ENCODE measurements at regions not wholly inside any gene's neighbourhood (a gene's known extent, or its start where the extent isn't known, plus 50 kb on each side); places are given as distances from the start of the nearest gene placed in this dataset.

DNA sequence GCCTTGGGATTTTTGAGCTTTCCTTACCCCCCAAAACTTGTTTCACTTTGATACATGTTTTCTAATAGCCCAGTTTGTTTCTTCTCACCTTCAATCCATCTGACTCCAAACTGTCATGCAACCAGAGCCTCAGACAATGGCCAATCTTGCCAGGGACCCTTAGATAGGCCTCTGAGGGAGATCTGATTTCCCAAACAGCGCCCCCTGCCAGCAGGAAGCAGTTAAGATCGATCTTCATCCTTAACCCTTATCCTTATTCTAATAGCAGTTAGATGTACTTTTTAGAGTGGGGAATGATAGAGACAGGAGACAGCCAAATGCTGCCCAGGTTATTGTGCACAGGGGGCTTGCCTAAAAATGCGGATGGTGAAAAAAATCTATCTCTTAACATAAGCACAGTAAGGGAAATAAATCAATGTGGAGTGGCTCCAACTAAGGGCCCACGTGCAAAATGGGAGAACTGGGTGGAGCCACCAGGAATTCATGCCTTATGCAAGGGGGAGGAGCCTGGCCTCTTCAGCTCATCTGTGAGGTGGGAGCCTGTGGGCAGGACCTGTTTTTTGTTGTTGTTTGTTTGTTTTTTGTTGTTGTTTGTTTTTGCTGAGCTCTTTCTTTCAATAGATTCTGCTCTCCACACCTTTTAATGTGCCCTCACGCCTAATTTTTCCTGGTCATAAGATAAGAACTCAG, 833.6 kb upstream of the AGA start:
- peak; percentile 5 for DNase-seq (ENCODE audit: low spot score)

DNA sequence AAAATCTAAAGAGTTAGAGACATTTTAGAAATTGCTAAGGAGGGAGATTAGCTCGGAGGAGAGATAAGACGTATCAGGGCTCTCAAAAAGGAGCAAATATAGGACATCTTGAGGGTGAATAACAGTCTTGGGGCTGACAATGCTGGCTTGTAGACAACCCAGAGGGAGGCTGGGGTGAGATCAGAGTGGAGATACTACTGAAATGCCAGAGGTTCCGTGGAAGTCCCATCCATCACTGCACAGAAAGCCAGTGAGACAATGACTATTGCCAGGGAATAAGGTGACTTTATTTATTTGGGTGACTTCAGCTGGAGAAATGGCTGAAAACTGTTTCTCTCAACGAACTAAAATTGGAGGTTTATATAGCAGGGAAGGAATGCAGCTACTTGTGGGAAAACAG, 838.1 kb upstream of the AGA start:
- no peak for DNase-seq (ENCODE audit: low spot score)

DNA sequence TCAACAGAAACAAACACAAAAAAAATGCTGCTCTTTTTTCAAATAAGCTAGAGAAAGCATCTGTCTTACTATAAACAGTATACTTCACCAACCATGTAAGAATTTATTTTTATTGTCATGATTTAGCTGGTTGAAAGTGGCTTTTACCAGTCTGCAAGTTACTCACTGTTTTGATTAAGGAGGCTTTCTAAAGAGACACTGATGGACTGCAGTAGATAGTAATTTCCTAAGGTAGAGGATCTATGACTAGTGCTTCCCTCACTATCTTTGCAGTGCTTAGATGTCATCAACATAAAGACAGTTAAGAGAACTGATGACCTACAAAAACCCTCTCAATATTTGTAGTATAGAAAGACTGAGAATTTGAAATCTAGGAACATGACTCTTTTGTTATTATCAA, 846.2 kb upstream of the AGA start:
- DNase-seq (ENCODE audit: low spot score) = no peak

DNA sequence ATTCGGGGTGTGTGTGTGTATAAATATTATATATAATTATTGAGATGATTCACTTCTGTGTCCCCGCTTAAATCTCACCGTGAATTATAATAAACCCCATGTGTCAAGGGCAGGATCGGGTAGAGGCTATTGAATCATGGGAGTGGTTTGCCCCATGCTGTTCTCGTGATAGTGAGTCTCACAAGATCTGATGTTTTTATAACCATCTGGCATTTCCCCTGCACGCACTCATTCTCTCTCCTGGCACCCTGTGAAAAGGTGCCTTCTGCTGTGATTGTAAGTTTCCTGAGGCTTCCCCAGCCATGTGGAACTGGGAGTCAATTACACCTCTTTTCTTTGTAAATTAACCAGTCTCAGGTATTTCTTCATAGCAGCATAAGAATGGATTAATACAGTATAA, 851.4 kb upstream of the AGA start:
- no peak for DNase-seq (ENCODE audit: low spot score)

DNA sequence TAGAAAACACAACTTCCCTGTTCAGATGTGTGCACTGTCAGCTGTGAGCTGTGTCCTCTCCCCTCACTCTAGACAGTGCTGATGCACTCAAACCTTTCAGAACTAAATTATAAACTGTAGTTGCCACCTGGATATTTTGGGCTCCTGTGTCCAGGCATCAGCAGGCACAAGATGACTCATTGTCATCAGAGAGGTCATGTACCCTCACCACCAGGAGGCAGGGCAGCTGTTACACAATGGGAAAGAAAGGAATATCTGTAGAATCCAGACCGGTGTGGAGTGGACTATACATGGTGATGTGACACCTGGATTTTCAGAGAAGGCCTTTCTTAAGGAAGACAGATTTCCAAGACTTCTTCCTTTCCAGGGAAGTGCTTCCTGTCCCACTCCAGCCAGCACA, 854.4 kb upstream of the AGA start:
- no peak for DNase-seq (ENCODE audit: low spot score)

DNA sequence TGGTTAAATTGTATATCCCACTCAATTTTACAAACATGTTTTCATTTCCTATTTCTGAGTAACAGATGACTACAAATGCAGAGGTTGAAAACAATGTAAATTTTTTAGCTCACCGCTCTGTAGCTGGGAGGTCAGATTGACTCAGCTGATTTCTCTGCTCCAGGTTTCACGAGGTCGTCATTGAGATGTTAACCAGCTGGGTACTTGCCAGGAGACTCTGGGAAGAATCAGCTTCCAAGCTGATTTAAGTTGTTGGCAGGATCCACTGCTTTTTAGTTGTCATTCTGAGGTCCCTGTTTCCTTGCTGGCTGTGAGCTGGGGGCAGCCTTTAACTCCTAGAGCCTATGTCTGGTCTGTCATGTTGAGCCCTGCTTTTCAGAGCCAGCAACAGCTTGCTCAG, 864.3 kb upstream of the AGA start:
- no peak for DNase-seq (ENCODE audit: low spot score)

DNA sequence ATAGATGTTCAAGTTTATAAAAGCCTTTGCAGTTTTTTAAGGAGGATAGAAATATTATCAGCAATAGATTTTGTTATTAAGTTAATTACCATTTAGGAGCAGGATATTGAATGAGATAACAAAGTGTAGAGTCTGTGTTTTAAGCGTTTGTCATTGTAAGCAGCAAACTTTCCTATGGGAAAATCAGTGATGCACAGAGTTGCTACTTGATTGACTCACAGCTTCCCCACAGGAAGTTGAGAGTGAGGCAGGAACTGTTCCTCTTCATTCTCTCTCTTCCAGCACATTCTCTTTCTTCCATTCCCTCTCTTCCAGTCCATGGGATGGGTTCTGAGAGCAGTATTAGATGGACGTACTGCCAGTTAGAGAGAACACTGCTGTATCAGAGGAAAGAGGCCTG, 867.7 kb upstream of the AGA start:
- DNase-seq (ENCODE audit: low spot score) = no peak

DNA sequence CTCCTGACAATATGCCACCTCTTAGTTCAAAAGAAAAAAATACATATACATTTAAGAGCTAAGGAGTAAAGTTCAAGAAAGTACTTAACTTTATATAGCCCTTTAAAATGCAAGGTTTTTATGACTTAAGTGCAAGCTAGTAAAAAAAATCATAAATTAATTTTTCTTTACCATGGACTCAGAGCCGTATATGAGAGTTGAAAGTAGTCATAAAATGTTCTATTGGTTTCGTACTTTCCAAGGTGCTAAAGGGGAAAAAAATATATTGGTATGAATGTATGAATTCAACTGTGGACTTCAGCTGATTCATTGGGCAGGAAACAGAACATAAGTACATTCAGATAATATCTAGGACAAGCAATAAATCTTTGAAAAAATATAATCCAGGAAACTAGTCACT, 869.8 kb upstream of the AGA start:
- no peak for DNase-seq (ENCODE audit: low spot score)

DNA sequence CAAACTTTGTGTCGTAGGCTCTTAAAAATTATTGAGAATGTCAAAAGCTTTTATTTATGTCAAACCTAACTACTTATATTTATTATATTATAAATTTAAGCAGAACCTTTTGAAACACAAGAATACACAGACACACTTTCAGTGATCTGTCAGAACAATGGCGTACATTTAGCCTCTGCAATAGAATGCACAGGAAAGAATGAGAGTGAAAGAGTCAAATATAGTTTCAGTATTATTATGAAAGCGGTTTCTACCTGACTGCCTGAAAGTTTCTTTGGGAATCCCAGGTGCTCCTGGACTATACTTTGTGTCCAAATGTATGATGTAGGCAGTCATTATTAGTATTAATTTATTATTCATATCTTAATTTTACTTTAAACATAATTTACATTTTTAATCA, 872.0 kb upstream of the AGA start:
- DNase-seq (ENCODE audit: low spot score) = no peak

DNA sequence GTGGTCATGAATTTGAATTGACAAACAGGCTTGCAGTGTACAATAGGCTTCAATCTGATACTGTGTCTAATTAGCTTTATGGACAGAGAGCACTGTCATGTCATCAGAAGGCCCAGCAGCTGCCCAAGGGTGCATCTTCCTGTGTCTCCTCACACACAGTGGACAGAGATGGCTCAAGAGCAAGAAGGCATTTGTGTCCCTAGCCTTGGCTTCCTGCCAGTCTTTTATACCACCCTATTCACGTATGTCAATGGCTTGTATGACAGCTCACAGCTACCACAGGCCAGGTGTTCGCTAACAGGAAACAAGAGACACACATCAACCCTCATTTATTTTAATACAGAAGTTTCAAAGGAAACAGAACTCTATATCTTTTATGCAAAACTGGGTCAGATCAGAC, 874.0 kb upstream of the AGA start:
- DNase-seq (ENCODE audit: low spot score) = no peak

DNA sequence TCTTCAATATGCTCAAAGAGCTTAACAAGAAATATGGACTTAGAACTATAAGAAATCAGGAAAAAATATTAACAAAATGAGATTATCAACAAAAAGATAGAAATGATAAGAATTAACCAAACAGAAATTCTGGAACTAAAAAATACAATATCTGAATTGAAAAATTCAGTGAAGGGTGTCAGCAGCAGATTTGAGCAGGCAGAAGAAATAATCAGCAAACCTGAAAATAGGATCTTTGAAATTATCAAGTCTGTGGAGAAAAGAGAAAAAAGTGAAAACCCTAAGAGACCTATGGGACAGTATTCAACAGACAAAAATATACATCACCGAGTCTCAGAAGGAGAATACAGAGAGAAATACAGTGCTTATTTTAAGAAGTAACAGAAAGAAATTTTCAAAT, 877.8 kb upstream of the AGA start:
- DNase-seq (ENCODE audit: low spot score) = no peak

DNA sequence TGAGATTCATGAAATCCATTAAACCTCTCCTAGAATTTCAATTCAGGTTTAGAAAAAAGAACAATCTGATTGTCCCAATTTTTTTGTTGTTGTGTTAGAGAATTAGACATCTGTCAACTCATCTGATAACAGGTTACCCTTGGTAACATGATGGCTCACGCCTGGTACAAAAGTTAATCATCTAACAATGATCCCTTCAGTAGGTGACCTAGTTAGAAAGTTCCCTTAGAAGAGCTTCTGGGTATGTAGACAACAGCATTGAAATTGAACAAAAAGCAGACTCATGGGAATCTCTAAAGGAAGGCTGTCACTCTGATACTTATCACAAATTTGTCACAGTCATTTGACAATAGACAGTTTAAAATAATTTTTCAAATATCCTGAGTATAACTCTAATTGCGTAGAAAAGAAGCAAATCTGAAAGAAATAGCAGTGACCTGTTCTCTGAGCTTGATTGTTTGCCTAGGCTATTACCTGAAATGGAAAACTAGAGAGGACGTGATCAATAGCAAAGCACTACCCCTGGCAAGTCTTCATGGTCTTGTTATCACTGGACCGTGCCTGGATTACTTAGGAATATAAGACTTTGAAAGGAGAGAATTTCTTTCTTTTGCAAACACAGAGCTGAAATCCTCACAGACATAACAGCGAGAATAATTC, 880.4 kb upstream of the AGA start:
- DNase-seq (ENCODE audit: low spot score) = no peak

DNA sequence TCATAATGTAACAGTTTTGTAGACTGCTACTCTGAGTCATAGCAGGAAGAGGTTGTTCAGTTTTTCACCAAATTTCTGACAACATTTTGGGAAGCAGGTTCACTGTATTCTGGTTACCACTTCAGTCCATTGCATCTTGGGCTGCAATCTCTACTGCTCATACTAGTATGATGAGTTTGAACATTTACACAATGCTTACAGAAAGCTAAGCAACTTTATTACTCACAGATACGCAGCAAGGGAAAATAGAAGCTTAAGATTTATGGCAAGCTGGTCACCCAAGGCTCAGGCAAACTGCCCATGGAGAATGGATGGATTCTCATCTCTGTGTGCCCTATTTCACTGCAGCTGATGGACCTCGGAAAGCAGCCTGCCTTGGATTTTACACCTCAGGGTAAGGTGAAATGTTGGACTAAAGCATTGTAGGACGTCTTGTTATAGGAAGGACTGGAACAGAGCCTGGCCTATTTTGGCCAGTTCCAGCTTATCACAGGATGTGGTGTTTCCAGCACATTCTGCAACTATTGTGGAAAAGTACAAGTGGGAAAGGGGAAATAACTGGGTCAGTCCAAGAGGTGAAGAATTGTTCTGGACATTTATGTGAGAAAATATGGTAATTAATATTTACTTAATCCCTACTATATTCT, 887.1 kb upstream of the AGA start:
- DNase-seq (ENCODE audit: low spot score) = no peak

DNA sequence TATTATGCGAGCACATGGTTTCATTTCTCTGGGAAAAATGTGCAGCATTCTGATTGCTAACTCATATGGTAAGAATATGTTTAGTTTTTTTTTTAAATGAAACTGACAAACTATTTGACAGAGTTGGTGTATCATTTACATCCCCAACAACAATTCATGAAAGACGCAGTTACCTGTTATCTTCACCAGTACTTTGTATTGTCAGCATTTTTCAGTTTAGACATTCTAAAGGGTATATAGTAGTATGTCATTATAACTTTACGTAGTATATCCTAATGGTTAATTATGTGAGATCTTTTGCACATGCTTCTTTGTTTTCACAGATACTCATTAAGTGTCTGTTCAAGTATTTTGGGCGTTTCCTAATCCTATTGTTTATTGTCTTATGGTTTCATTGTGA, 891.1 kb upstream of the AGA start:
- DNase-seq (ENCODE audit: low spot score) = no peak

DNA sequence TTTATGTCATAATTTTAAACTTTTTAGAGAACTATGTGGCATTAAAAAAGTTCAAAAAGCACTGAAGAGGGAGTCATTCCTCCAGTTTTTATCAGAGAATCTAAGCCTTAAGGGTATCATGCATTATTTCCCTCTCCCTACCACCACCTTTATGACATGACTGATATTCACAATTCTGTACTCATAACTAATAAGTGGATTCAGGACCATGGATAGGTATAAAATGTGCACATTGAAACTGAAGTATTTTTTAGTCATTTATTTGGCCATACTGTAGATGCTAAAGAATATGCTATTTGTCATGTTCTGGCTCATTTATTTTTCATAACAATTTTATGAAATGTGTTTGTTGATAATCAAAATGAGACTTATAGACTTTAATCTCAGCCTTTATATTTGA, 897.5 kb upstream of the AGA start:
- no peak for DNase-seq (ENCODE audit: low spot score)

DNA sequence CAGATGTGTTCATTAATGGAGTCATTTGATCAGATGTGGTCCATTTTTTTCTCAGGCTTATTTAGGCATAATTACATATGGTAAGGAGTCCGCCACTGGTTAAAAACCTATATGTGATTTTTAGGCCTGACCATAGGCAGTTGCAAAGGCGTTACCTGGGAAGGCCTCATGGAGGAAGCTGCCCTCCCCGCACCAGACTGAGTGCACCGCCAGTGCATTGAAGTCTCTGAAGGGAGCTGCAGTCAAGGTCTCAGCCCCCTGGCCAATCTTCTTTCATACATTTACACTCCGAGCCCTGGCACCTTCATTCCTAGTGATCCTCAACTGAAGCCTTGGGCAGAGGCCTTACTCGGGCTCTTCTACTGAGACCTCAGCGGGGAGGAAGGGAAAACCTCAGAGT, 898.2 kb upstream of the AGA start:
- no peak for DNase-seq (ENCODE audit: low spot score)

DNA sequence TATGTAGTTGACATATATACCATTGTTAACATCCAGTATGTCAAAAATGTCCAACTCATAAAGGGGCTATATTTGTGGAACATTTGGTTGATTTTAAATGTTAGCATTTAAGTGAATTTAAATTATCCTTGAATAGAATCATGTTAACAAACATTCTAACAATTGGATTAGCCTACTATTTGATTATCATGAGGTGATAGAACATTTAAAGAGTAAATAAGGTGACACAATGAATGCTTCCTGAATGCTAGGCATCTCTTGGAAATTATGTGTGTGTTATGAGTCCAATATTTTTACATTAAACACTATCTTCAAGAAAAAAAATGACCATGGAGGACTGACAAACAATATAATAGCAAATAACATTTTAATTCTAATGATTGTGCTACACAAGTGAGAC, 901.9 kb upstream of the AGA start:
- DNase-seq (ENCODE audit: low spot score) = no peak

DNA sequence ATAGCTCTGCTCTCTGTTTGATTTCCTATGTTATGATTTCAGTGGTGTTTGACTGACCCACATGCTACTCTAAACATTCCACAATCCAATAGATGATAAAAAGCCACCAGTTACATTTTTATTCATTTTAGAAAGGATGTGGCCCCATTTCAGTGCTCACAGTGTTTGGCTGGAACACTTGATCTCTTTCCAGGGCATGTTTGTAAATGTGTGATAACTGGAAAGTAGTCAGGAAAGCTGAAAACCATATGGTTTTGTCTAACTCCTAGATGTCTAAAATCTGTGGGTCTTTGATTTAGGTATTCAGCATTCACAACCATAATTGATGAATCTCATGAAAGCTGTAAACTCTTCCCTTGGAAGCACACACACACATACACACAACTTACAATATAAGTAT, 904.9 kb upstream of the AGA start:
- no peak for DNase-seq (ENCODE audit: low spot score)

DNA sequence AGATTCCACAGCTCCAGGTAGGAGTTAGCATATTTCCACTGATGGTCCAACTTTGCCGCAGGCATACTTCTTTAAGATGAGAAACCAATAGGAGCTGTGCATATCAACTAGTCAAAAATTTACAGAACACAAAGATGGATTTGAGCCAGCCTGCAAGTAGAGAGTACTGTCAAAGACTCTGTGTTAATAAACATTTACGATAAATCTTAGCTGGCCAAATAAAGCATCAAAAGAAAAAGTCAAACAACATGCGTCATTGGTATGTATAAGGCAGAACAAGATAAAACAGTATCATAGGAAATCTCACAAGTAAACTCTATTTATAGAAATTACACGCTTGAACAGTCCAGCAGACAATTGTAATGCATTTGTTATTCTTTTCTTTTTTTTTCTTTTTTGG, 907.4 kb upstream of the AGA start:
- DNase-seq (ENCODE audit: low spot score) = no peak

DNA sequence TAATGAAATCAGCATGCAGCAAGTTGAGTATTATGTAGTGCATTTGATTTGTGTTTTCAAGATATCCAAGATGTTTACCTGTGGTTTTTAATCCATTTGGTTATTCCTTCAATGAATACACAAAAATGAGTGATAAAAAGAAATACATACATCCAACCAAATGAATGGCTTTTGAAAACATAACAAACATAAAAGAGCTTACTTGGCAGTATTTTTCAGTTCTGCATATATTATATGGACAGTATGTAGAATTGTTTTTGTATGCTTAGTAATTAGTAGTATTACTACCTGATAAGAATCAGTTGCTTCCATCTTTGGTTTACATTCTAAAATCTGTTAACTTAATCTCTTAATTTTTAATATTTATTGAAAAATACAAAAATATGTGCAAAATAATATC, 908.9 kb upstream of the AGA start:
- DNase-seq (ENCODE audit: low spot score) = no peak

DNA sequence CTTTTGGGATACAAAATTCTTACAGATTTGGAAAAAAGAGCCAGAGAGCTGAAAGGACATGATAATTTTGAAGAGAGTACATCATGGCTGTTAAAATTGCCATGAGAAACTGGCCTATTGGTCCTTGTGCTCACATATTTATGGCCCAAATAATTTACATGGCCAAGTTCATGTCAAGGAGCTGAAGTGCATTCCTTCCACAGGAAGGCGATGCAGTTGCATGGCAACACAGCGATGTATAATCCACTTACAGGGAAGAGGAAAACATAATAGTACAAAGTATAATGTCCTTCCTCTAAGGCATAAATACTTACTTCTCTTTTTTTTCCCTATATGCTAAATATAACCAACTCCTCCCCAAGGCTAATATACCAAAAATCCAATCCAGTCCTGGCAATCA, 914.5 kb upstream of the AGA start:
- DNase-seq (ENCODE audit: low spot score) = no peak

DNA sequence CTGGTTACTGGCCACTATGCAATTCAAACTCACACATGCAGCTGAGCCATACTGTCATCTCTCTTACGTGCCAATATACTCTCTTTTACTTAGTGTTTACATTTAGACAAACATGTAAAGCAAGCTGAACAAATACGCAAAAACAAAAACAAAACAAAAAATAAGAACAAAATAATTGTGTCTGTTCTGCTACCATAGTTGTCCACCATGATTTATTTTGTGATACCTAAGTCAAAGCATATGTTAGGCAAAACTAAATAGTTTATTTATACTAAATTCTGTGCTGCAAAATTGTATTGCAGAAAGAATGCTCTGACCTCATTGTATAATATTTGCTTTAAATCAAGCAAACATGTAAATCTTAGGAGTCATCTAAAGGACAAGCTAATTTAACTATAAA, 943.2 kb upstream of the AGA start:
- no peak for DNase-seq (ENCODE audit: low spot score)

DNA sequence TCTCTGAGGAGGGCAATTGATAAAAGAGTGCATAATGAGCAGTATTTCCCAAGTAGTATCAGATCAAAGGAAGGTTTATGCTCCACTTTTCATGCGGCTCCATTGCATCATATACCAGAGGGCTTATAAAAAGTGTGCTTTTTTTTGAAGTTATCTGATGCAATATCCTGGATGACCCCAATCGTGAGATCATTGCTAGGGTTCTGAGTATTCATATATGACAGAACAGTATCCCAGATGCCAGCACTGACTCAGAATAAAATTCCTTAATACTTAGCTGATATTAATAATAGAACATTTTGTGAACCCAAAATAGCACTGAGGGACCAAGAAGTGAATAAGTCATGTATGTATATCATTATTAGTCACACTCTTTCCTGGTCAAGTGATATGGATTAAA, 945.5 kb upstream of the AGA start:
- no peak for DNase-seq (ENCODE audit: low spot score)

DNA sequence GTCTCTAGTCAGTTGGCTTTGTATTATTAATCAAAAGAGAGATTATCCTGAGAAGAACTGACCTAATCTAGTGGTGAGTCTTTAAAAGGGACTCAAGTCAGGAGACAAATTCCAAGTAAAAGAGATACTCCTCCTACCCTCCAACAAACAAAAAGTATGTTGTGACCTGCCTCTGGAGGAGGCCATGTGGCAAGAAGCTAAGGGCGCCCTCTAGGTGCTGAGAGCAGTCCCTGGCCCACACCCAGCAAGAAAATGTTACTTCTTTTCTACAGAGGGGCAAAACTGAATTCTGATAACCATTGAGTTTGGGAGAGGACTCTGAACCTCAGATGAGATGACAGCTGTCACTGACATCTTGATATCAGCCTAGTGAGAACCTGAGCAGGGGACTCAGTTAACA, 953.6 kb upstream of the AGA start:
- no peak for DNase-seq (ENCODE audit: low spot score)
